CD8-positive, alpha-beta memory T cell (primary cell): ENCODE measurements at regions not wholly inside any gene's neighbourhood (a gene's known extent, or its start where the extent isn't known, plus 50 kb on each side); places are given as distances from the start of the nearest gene placed in this dataset.

ENCODE experiments used
- CTCF ChIA-PET: fragments of 350-600 bp; sonication (Branson Sonifier 250); formaldehyde crosslinking; loops from one replicate; lab custom pipeline; 2021; ENCODE audit warnings: antibody characterized with exemption; lab: Charles Lee
- POLR2A ChIA-PET: fragments of 350-600 bp; sonication (Branson Sonifier 250); formaldehyde crosslinking; loops from one replicate; lab custom pipeline; 2021; ENCODE audit warnings: antibody characterized with exemption; lab: Charles Lee
- DNase-seq, 5 donors: peaks; one replicate each; pipeline versions ENCODE4 v3.0.0 to v3.0.0-alpha.2; 2020 to 2022; ENCODE audit warnings: mixed read lengths in 1 of 5
- H3K27ac ChIP-seq: one replicate; pipeline ENCODE4 v1.7.0; 2013; ENCODE audit warnings: low read depth, mild to moderate bottlenecking, low read length, moderate library complexity
- H3K27me3 ChIP-seq: 2 replicates; pipeline ENCODE4 v1.7.0; 2013; ENCODE audit warnings: low read length, mild to moderate bottlenecking; ENCODE audit not compliant: insufficient read depth, poor library complexity, severe bottlenecking
- H3K36me3 ChIP-seq: 2 replicates; pipeline ENCODE4 v1.7.0; 2013; ENCODE audit warnings: mild to moderate bottlenecking, low read length, moderate library complexity; ENCODE audit not compliant: insufficient read depth
- H3K4me1 ChIP-seq: 2 replicates; pipeline ENCODE4 v1.7.0; 2013; ENCODE audit warnings: mild to moderate bottlenecking, low read length, moderate library complexity; ENCODE audit not compliant: insufficient read depth
- H3K4me3 ChIP-seq: 2 replicates; pipeline ENCODE4 v1.7.0; 2013; ENCODE audit warnings: mild to moderate bottlenecking, low read length
- H3K9me3 ChIP-seq: 2 replicates; pipeline ENCODE4 v1.7.0; 2013; ENCODE audit warnings: mild to moderate bottlenecking, low read length
- H3K27ac Mint-ChIP-seq, 8 donors: one replicate each; pipeline ENCODE4 v1.8.0; 2020 to 2021; ENCODE audit warnings: mixed read lengths in 8 of 8, mild to moderate bottlenecking in 6 of 8, inconsistent platforms in 3 of 8, moderate library complexity in 3 of 8
- H3K27me3 Mint-ChIP-seq, 2 donors: one replicate each; pipeline ENCODE4 v1.8.0; 2020 to 2021; ENCODE audit warnings: mixed read lengths in 2 of 2, mild to moderate bottlenecking in 1 of 2, moderate library complexity in 1 of 2
- H3K36me3 Mint-ChIP-seq, 3 donors: one replicate each; pipeline ENCODE4 v1.8.0; 2020 to 2021; ENCODE audit warnings: mixed read lengths in 3 of 3, inconsistent platforms in 1 of 3, mild to moderate bottlenecking in 1 of 3
- H3K4me1 Mint-ChIP-seq, 3 donors: one replicate each; pipeline ENCODE4 v1.8.0; 2020 to 2021; ENCODE audit warnings: mixed read lengths in 3 of 3, inconsistent platforms in 1 of 3, mild to moderate bottlenecking in 1 of 3
- H3K4me3 Mint-ChIP-seq, 7 donors: one replicate each; pipeline ENCODE4 v1.8.0; 2020 to 2021; ENCODE audit warnings: mixed read lengths in 7 of 7, mild to moderate bottlenecking in 6 of 7, moderate library complexity in 4 of 7, inconsistent platforms in 2 of 7
- H3K9me3 Mint-ChIP-seq, 5 donors: one replicate each; pipeline ENCODE4 v1.8.0; 2020 to 2022; ENCODE audit warnings: mixed read lengths in 5 of 5, mild to moderate bottlenecking in 3 of 5, moderate library complexity in 2 of 5, inconsistent platforms in 1 of 5

DNA sequence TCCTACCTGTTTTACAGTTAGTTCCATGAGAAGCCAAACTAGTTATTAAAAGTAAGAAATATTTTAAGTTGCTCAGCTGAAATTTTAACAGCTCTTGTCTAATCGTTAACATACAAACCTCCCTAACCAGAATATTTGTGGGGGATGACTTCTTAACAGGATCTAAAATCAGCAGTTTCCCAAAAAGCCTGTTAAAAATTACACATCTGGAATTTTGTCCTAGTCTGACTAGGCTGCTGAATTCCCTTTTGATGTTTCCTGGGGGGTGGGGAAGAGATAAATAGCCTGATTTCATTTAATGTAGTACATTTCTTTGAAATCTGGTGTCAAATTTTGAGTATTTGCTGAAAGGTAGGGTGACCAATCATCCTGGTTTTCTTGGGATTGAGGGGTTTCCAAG is 78.8 kb upstream of the ARHGAP29 start:
- ChIA-PET POLR2A (no interaction called here), CTCF (no interaction called here)
- Mint-ChIP-seq H3K4me1 (no peaks in the 10 kb centered on the region), H3K36me3 (no peaks in the 10 kb centered on the region), H3K9me3 (no peaks in the 10 kb centered on the region), H3K27ac (no peak overlapping the region), H3K4me3 (no peak overlapping the region), H3K27me3 (peaks cover 6 to 12% of the 10 kb centered on the region in 2 donors)
- no peaks in the 10 kb centered on the region for H3K36me3 ChIP-seq
- no peak overlapping the region for H3K27ac ChIP-seq
- H3K4me1 ChIP-seq = no peaks in the 10 kb centered on the region
- DNase-seq = no peak
- H3K27me3 ChIP-seq = no peaks in the 10 kb centered on the region
- H3K4me3 ChIP-seq = no peak overlapping the region
- H3K9me3 ChIP-seq = no peaks in the 10 kb centered on the region

DNA sequence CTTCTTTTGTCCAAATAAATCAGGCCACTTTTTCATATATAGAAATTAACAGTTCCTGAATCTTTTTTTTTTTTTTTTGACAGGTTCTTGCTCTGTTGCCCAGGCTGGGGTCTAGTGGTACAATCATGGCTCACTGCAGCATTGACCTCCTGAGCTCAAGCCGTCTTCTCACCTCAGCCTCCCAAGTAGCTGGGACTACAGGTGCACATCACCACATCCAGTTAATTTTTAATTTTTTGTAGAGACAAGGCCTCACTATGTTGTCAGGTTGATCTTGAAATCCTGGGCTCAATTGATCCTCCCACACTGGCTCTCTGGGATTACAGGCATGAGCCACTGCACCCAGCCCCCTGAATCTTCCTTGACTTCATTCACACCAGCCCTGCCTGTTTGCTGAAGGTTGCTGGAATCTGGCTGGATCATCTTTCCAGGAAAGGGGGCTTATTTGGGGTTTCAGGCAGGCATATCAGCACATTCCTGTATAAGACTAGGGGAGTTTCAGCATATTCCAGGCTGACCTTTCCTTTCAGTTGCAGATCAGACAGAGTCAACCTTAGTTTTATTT is 78.2 kb upstream of the ARHGAP29 start:
- Histone ChIP-seq H3K4me1 (no peaks in the 10 kb centered on the region), H3K36me3 (no peaks in the 10 kb centered on the region), H3K9me3 (no peaks in the 10 kb centered on the region), H3K27ac (no peak overlapping the region), H3K27me3 (no peaks in the 10 kb centered on the region), H3K4me3 (no peak overlapping the region)
- CTCF ChIA-PET = no interaction called here
- H3K27me3 Mint-ChIP-seq = peaks cover 2 to 9% of the 10 kb centered on the region in 2 donors
- peak overlapping the region in 1 of 8 donors; percentile 30 for H3K27ac Mint-ChIP-seq
- DNase-seq = no peak
- H3K9me3 Mint-ChIP-seq = no peaks in the 10 kb centered on the region
- H3K4me1 Mint-ChIP-seq = no peaks in the 10 kb centered on the region
- H3K4me3 Mint-ChIP-seq = no peak overlapping the region
- H3K36me3 Mint-ChIP-seq = no peaks in the 10 kb centered on the region
- POLR2A ChIA-PET = no interaction called here

GRCh38 chr1:94314222-94314858 is 77.0 kb upstream of the ARHGAP29 start:
- no peak overlapping the region for H3K27ac Mint-ChIP-seq
- Histone ChIP-seq H3K9me3 (no peaks in the 10 kb centered on the region), H3K4me1 (no peaks in the 10 kb centered on the region), H3K36me3 (no peaks in the 10 kb centered on the region), H3K27me3 (no peaks in the 10 kb centered on the region), H3K4me3 (no peak overlapping the region), H3K27ac (no peak overlapping the region)
- no peak overlapping the region for H3K4me3 Mint-ChIP-seq
- peaks cover 2 to 5% of the 10 kb centered on the region in 2 donors for H3K27me3 Mint-ChIP-seq
- no peaks in the 10 kb centered on the region for H3K36me3 Mint-ChIP-seq
- H3K9me3 Mint-ChIP-seq = peaks cover 0 to 1% (median 0%) of the 10 kb centered on the region in 5 donors
- ChIA-PET CTCF (no interaction called here), POLR2A (no interaction called here)
- no peaks in the 10 kb centered on the region for H3K4me1 Mint-ChIP-seq
- no peak for DNase-seq

GRCh38 chr1:94310570-94311270 is 73.3 kb upstream of the ARHGAP29 start:
- ChIA-PET CTCF (no interaction called here), POLR2A (no interaction called here)
- DNase-seq = no peak
- Histone ChIP-seq H3K27ac (no peak overlapping the region), H3K27me3 (no peaks in the 10 kb centered on the region), H3K4me1 (no peaks in the 10 kb centered on the region), H3K36me3 (no peaks in the 10 kb centered on the region), H3K9me3 (no peaks in the 10 kb centered on the region), H3K4me3 (no peak overlapping the region)
- Mint-ChIP-seq H3K9me3 (peaks cover 0 to 2% (median 0%) of the 10 kb centered on the region in 5 donors), H3K4me1 (no peaks in the 10 kb centered on the region), H3K27ac (no peak overlapping the region), H3K27me3 (peaks cover under 1 to 2% of the 10 kb centered on the region in 2 donors), H3K36me3 (no peaks in the 10 kb centered on the region), H3K4me3 (no peak overlapping the region)

DNA sequence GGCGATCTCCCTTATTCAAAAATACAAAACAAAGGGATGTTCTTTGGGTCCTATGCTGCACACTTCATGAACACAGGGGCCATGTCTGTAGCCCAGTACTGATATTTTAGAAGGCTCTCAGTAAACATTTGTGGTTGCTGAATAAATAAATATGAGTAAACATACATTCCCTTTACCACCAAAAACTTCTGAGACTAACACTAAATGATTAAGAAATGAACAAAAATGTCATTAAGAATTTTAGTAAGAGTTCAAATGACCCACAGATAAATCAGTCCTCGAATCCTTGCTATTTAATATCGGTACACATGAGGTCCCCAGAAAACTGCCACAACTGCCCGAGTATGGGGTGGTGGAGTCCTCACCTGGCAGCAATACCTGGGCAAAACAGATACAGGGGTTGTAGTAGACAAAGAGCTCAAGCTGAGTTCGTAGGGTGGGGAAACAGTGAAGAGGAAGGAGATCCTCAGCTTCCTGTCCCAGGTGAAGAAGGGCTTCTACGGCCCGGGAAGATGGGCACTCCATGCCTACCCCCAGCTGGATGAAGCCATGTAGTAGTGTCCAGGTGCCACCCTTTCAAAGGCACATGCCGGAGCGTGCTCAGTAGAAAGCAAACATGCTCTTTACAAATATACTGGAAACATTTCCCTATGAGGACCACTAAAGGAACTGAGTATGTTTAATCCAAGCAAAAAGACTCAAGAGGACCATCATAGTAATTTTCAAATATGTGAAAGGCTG is 72.6 kb upstream of the ARHGAP29 start:
- ChIA-PET POLR2A (no interaction called here), CTCF (no interaction called here)
- DNase-seq = no peak
- H3K27ac Mint-ChIP-seq = no peak overlapping the region
- peaks cover 2 to 7% of the 10 kb centered on the region in 2 donors for H3K27me3 Mint-ChIP-seq
- H3K36me3 Mint-ChIP-seq = no peaks in the 10 kb centered on the region
- Histone ChIP-seq H3K27me3 (no peaks in the 10 kb centered on the region), H3K36me3 (no peaks in the 10 kb centered on the region), H3K4me1 (no peaks in the 10 kb centered on the region), H3K27ac (no peak overlapping the region), H3K4me3 (no peak overlapping the region), H3K9me3 (no peaks in the 10 kb centered on the region)
- no peaks in the 10 kb centered on the region for H3K4me1 Mint-ChIP-seq
- no peak overlapping the region for H3K4me3 Mint-ChIP-seq
- H3K9me3 Mint-ChIP-seq = peaks cover 0 to 2% (median 0%) of the 10 kb centered on the region in 5 donors

DNA sequence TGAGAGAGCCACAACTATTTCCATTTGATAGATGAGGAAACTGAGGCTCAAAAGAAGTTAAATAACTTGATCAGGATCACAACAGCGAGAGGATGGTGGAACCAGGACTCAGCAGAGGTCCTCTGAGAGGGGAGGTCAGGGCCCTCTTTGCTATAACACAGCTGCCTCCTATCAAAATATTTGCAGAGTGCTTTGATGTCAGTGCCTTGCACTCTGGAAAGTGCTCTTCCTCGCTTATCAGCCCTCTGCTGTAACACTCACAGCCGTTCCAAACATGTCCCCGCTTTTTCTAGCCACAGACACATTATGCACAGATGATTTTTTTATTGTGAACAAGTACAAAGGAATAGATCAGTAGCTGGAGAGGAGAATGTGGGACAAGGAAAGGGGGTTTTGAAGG is 71.8 kb upstream of the ARHGAP29 start:
- peak overlapping the region in 1 of 8 donors; percentile 4 for H3K27ac Mint-ChIP-seq
- Histone ChIP-seq H3K4me3 (no peak overlapping the region), H3K27ac (no peak overlapping the region), H3K9me3 (no peaks in the 10 kb centered on the region), H3K36me3 (no peaks in the 10 kb centered on the region), H3K4me1 (no peaks in the 10 kb centered on the region), H3K27me3 (no peaks in the 10 kb centered on the region)
- ChIA-PET POLR2A (no interaction called here), CTCF (no interaction called here)
- no peak for DNase-seq
- H3K4me1 Mint-ChIP-seq = no peaks in the 10 kb centered on the region
- H3K36me3 Mint-ChIP-seq = no peaks in the 10 kb centered on the region
- no peak overlapping the region for H3K4me3 Mint-ChIP-seq
- peaks cover 0 to 2% (median 0%) of the 10 kb centered on the region in 5 donors for H3K9me3 Mint-ChIP-seq
- peaks cover 2 to 14% of the 10 kb centered on the region in 2 donors for H3K27me3 Mint-ChIP-seq

DNA sequence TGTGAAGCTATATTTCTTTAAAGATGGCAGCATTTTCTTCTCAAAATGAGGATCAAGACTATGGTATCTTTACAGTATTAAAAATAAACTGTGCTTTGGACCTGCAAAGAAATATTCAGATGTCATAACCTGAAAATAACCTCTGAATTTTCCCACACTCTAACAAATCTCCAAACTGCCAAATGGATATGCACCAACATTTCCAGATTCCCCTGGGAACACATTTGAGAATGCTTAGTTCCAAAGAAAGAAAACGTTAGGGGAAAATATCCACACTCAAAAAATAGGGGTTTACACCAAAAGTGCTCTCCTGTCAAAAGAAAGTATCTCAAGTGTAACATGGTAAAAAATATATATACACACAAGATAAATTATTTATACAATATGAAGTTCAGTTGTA is 69.1 kb upstream of the ARHGAP29 start:
- no peak overlapping the region for H3K4me3 Mint-ChIP-seq
- H3K27me3 ChIP-seq = no peaks in the 10 kb centered on the region
- H3K27ac Mint-ChIP-seq = no peak overlapping the region
- H3K27me3 Mint-ChIP-seq = peaks cover 10 to 34% of the 10 kb centered on the region in 2 donors
- DNase-seq = no peak
- no peaks in the 10 kb centered on the region for H3K4me1 ChIP-seq
- H3K36me3 ChIP-seq = no peaks in the 10 kb centered on the region
- POLR2A ChIA-PET = no interaction called here
- H3K4me1 Mint-ChIP-seq = no peaks in the 10 kb centered on the region
- peaks cover 0 to 2% (median 0%) of the 10 kb centered on the region in 5 donors for H3K9me3 Mint-ChIP-seq
- no peaks in the 10 kb centered on the region for H3K9me3 ChIP-seq
- H3K27ac ChIP-seq = no peak overlapping the region
- H3K4me3 ChIP-seq = no peak overlapping the region
- CTCF ChIA-PET = no interaction called here
- H3K36me3 Mint-ChIP-seq = no peaks in the 10 kb centered on the region

- H3K4me3 ChIP-seq = no peak overlapping the region
- peaks cover 13 to 34% of the 10 kb centered on the region in 2 donors for H3K27me3 Mint-ChIP-seq
- POLR2A ChIA-PET = no interaction called here
These were observed 68.3 kb upstream of the ARHGAP29 start for GRCh38 chr1:94305704-94306103.

More at GRCh38 chr1:94305704-94306103, 68.3 kb upstream of the ARHGAP29 start:
- Histone ChIP-seq H3K9me3 (no peaks in the 10 kb centered on the region), H3K27ac (no peak overlapping the region), H3K36me3 (no peaks in the 10 kb centered on the region), H3K4me1 (no peaks in the 10 kb centered on the region), H3K27me3 (no peaks in the 10 kb centered on the region)
- no peaks in the 10 kb centered on the region for H3K4me1 Mint-ChIP-seq
- peaks cover 0 to 2% (median 0%) of the 10 kb centered on the region in 5 donors for H3K9me3 Mint-ChIP-seq
- no peak overlapping the region for H3K4me3 Mint-ChIP-seq
- H3K27ac Mint-ChIP-seq = no peak overlapping the region
- H3K36me3 Mint-ChIP-seq = no peaks in the 10 kb centered on the region
- CTCF ChIA-PET = no interaction called here
- no peak for DNase-seq
